ENCODE measurements at regions not wholly inside any gene's neighbourhood (a gene's known extent, or its start where the extent isn't known, plus 50 kb on each side); places are given as distances from the start of the nearest gene placed in this dataset.

DNA sequence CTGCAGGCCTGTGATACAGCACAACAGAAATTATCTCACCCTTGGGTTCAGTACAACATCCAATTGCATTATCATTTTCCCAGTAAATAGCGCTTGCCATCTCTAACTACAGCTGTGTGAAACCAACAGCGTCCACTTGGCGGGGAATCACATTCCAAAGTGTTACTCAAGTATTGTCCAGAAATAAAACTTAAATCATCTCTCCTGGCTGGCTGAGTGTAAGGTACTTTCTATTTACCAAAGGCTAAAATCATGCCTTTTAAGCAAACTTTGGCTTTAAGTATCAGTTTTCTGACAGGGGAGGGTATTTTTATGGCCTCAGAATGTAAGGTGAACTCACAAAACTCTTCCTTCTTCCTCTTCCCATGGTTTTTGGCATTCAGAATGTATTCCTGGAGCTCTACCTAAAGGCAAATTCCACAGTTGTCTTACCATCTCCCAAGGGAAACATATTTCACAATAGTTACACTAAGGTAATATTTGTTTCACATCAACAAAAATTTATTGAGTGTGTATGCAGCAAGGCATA is 205.6 kb upstream of the MPDZ start:
- CTCF ChIA-PET (ENCODE audit: unreplicated experiment) = no interaction called here
- intact Hi-C loops (cut with micrococcal nuclease; ENCODE audit: unreplicated experiment) = no loop called here
- BruUV-seq (replicated peaks) = no TSS peak
- TF ChIP-seq, protein P1, sequence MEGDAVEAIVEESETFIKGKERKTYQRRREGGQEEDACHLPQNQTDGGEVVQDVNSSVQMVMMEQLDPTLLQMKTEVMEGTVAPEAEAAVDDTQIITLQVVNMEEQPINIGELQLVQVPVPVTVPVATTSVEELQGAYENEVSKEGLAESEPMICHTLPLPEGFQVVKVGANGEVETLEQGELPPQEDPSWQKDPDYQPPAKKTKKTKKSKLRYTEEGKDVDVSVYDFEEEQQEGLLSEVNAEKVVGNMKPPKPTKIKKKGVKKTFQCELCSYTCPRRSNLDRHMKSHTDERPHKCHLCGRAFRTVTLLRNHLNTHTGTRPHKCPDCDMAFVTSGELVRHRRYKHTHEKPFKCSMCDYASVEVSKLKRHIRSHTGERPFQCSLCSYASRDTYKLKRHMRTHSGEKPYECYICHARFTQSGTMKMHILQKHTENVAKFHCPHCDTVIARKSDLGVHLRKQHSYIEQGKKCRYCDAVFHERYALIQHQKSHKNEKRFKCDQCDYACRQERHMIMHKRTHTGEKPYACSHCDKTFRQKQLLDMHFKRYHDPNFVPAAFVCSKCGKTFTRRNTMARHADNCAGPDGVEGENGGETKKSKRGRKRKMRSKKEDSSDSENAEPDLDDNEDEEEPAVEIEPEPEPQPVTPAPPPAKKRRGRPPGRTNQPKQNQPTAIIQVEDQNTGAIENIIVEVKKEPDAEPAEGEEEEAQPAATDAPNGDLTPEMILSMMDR (conservative IDR thresholded peaks at IDR 0.05; ENCODE audit: low read length) = no peak
- no peak for TF ChIP-seq EZH2phosphoT487 (IDR thresholded peaks at IDR 0.05; ENCODE audit: borderline replicate concordance, low read depth, low read length)
- no peak overlapping the region for H3K4me2 ChIP-seq (ENCODE audit: low read length)
- DNase-seq (ENCODE audit: low spot score) = no peak
- no peaks in the 10 kb centered on the region for H3K36me3 ChIP-seq (ENCODE audit: insufficient read depth, low read length)
- POLR2A ChIA-PET = no interaction called here
- H3K27ac ChIP-seq (ENCODE audit: low read depth, low read length, poor library complexity, severe bottlenecking) = no peak overlapping the region
- H3K79me2 ChIP-seq (ENCODE audit: insufficient read depth, low read depth, low read length) = no peaks in the 10 kb centered on the region
- no peaks in the 10 kb centered on the region for H4K20me1 ChIP-seq (ENCODE audit: insufficient read depth, low read length)
- H3K9me3 ChIP-seq (ENCODE audit: low read length) = no peaks in the 10 kb centered on the region
- no peaks in the 10 kb centered on the region for H3K4me1 ChIP-seq (ENCODE audit: insufficient read depth, low read length, poor library complexity, severe bottlenecking)
- H3K4me3 ChIP-seq (ENCODE audit: low read depth, low read length, poor library complexity, severe bottlenecking) = no peak overlapping the region
- H2AFZ ChIP-seq (ENCODE audit: low read length) = no peak overlapping the region
- H3K9me2 ChIP-seq (ENCODE audit: insufficient read depth, low read length) = no peaks in the 10 kb centered on the region

DNA sequence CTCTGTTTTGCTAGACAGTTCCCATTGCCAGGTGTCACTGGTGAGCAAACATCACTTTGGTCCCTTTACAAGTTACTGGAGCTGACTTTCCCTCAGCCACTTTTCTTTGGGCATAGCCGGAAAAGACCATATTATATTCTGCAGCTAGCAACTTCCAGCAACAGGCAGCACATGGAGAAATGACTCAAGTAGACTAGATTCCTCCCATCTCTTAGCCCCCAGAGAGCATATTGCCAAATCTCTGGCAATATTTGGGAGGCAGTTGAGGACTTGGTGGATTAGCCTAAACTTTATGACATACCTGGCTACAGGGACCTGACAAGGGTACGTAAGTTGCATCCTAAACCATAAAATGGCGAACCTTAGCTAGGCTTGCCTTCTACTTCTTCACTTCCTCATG is 204.7 kb upstream of the MPDZ start:
- Histone ChIP-seq H3K4me2 (ENCODE audit: low read length) (no peak overlapping the region), H3K36me3 (ENCODE audit: insufficient read depth, low read length) (no peaks in the 10 kb centered on the region), H3K4me3 (ENCODE audit: low read depth, low read length, poor library complexity, severe bottlenecking) (no peak overlapping the region), H3K27ac (ENCODE audit: low read depth, low read length, poor library complexity, severe bottlenecking) (no peak overlapping the region), H3K79me2 (ENCODE audit: insufficient read depth, low read depth, low read length) (no peaks in the 10 kb centered on the region), H4K20me1 (ENCODE audit: insufficient read depth, low read length) (no peaks in the 10 kb centered on the region), H3K4me1 (ENCODE audit: insufficient read depth, low read length, poor library complexity, severe bottlenecking) (no peaks in the 10 kb centered on the region), H3K9me3 (ENCODE audit: low read length) (no peaks in the 10 kb centered on the region), H2AFZ (ENCODE audit: low read length) (no peak overlapping the region), H3K9me2 (ENCODE audit: insufficient read depth, low read length) (no peaks in the 10 kb centered on the region)
- POLR2A ChIA-PET = no interaction called here
- intact Hi-C loops (cut with micrococcal nuclease; ENCODE audit: unreplicated experiment) = no loop called here
- TF ChIP-seq, protein P1 (conservative IDR thresholded peaks at IDR 0.05; ENCODE audit: low read length) = no peak
- TF ChIP-seq EZH2phosphoT487 (IDR thresholded peaks at IDR 0.05; ENCODE audit: borderline replicate concordance, low read depth, low read length) = no peak
- BruUV-seq (replicated peaks) = no TSS peak
- CTCF ChIA-PET (ENCODE audit: unreplicated experiment) = no interaction called here
- no peak for DNase-seq (ENCODE audit: low spot score)

DNA sequence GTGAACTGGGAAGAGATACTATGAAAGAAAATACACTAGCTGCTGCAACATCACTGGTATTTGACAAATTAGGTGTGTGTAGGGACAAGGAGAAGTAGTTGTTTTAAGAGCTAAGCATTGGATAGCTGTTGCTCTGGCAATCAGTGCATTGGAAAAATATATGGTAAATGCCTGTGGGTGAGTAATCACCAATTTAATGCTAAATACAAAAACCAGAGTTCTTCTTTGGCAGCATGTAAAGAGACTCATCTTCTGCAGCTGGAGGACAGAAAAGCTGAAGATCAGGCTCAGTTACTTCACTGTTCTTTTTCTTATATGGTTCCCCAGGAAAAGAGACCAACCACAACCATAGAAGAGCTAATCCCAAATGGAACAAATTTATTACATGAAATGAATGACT is 201.8 kb upstream of the MPDZ start:
- H3K4me2 ChIP-seq (ENCODE audit: low read length) = no peak overlapping the region
- BruUV-seq (replicated peaks) = no TSS peak

More for the DNA sequence above, 201.8 kb upstream of the MPDZ start:
- ChIA-PET CTCF (ENCODE audit: unreplicated experiment) (no interaction called here), POLR2A (no interaction called here)
- TF ChIP-seq, protein P1 (conservative IDR thresholded peaks at IDR 0.05; ENCODE audit: low read length) = no peak
- no peak for TF ChIP-seq EZH2phosphoT487 (IDR thresholded peaks at IDR 0.05; ENCODE audit: borderline replicate concordance, low read depth, low read length)
- Histone ChIP-seq H3K4me1 (ENCODE audit: insufficient read depth, low read length, poor library complexity, severe bottlenecking) (no peaks in the 10 kb centered on the region), H4K20me1 (ENCODE audit: insufficient read depth, low read length) (no peaks in the 10 kb centered on the region), H3K79me2 (ENCODE audit: insufficient read depth, low read depth, low read length) (no peaks in the 10 kb centered on the region), H3K27ac (ENCODE audit: low read depth, low read length, poor library complexity, severe bottlenecking) (no peak overlapping the region), H3K9me3 (ENCODE audit: low read length) (no peaks in the 10 kb centered on the region), H3K4me3 (ENCODE audit: low read depth, low read length, poor library complexity, severe bottlenecking) (no peak overlapping the region), H3K36me3 (ENCODE audit: insufficient read depth, low read length) (no peaks in the 10 kb centered on the region), H2AFZ (ENCODE audit: low read length) (no peak overlapping the region), H3K9me2 (ENCODE audit: insufficient read depth, low read length) (no peaks in the 10 kb centered on the region)
- DNase-seq (ENCODE audit: low spot score) = no peak
- intact Hi-C loops (cut with micrococcal nuclease; ENCODE audit: unreplicated experiment) = no loop called here

All from OCI-LY7 (cell line).